ENCODE measurements at regions not wholly inside any gene's neighbourhood (a gene's known extent, or its start where the extent isn't known, plus 50 kb on each side); places are given as distances from the start of the nearest gene placed in this dataset.

DNA sequence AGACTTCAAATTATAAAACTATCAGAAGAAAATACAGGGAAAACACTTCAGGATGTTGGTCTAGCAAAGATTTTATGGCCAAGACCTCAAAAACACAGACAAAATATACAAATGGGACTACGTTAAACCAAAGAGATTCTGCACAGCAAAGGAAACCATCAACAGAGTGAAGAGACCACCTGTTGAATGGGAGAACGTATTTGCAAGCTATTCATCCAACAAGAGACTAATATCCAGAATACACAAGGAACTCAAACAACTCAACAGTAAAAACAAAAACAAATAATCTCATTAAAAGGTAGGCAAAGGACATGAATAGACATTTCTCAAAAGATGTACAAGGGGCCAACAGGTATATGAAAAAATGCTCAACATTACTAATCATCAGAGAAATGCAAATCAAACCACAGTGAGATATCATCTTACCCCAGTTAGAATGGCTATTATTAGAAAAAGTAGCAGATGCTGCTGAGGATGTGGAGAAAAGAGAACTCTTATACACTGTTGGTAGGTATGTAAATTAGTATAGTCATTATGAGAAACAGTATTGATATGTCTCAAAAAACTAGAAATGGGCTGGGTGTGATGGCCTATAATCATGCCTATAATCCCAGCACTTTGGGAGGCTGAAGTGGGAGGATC, 112.6 kb downstream of the LRIG2 start:
- 95% methylated on average over 2 of the region's 2 CpGs for WGBS
- H3K4me1 ChIP-seq (ENCODE audit: control insufficient read depth in 2 of 2, insufficient read depth in 2 of 2, low read length in 2 of 2) = no peaks in the 10 kb centered on the region
- no peak overlapping the region for H3K27ac ChIP-seq (ENCODE audit: low read depth in 1 of 2, low read length in 1 of 2)

DNA sequence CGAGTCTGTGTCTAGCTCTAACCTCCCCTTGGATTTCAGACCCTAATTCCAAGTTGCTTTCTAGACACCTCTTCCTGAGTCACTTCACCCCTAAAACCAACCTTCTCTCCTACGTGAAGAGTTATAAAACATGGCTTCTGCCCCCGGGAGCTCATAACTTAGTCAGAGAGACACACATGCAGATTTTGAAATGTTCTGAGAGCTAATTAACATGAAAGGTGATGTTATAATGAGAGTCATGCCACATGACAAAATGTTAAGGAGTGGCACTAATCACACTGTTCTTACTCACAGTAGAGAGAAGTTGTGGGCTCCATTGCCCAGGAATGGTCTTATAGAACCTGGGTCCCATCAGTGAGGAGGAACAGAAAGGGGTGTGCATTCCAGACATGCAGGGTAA, 117.1 kb downstream of the LRIG2 start:
- Histone ChIP-seq H3K4me1 (ENCODE audit: control insufficient read depth in 2 of 2, insufficient read depth in 2 of 2, low read length in 2 of 2) (no peaks in the 10 kb centered on the region), H3K27ac (ENCODE audit: low read depth in 1 of 2, low read length in 1 of 2) (no peak overlapping the region), H3K27me3 (ENCODE audit: control insufficient read depth in 2 of 2, insufficient read depth in 1 of 2, low read length in 1 of 2) (no peaks in the 10 kb centered on the region), H3K4me3 (ENCODE audit: low read length in 2 of 2) (no peak overlapping the region), H3K9me3 (ENCODE audit: control insufficient read depth in 2 of 2, insufficient read depth in 1 of 2, low read length in 1 of 2) (no peaks in the 10 kb centered on the region), H3K36me3 (ENCODE audit: control insufficient read depth in 2 of 2, insufficient read depth in 2 of 2, low read length in 1 of 2) (no peaks in the 10 kb centered on the region)
- DNase-seq (ENCODE audit: low read depth in 6 of 9, low spot score in 9 of 9) = no peak
- 98% methylated on average over 3 of the region's 3 CpGs for WGBS

More for the DNA sequence above, 112.6 kb downstream of the LRIG2 start:
- no peak for DNase-seq (ENCODE audit: low read depth in 6 of 9, low spot score in 9 of 9)
- Histone ChIP-seq H3K27me3 (ENCODE audit: control insufficient read depth in 2 of 2, insufficient read depth in 1 of 2, low read length in 1 of 2) (no peaks in the 10 kb centered on the region), H3K36me3 (ENCODE audit: control insufficient read depth in 2 of 2, insufficient read depth in 2 of 2, low read length in 1 of 2) (no peaks in the 10 kb centered on the region), H3K4me3 (ENCODE audit: low read length in 2 of 2) (no peak overlapping the region), H3K9me3 (ENCODE audit: control insufficient read depth in 2 of 2, insufficient read depth in 1 of 2, low read length in 1 of 2) (no peaks in the 10 kb centered on the region)

DNA sequence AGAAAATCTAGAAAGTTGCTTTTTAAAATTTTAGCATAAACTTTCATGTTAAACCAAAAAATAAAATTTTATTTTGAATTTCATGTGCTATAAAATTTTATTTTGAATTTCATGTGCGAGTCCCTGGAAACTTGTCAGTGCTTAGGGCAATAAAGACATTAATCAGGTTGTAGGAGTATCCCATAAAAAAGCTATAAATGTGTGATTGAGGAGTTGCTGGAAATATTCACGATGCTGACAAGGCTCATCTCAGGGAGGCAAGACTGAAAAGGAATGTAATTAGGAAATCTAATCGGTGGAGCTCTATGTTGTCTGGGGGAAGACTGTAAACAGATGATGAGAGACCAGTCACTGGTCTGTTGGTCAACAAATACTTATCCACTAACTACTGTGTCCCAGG, 117.9 kb downstream of the LRIG2 start:
- H3K9me3 ChIP-seq (ENCODE audit: control insufficient read depth in 2 of 2, insufficient read depth in 1 of 2, low read length in 1 of 2) = no peaks in the 10 kb centered on the region
- no peaks in the 10 kb centered on the region for H3K4me1 ChIP-seq (ENCODE audit: control insufficient read depth in 2 of 2, insufficient read depth in 2 of 2, low read length in 2 of 2)
- DNase-seq (ENCODE audit: low read depth in 6 of 9, low spot score in 9 of 9) = no peak
- WGBS = 92% methylated on average over 3 of the region's 3 CpGs
- no peaks in the 10 kb centered on the region for H3K27me3 ChIP-seq (ENCODE audit: control insufficient read depth in 2 of 2, insufficient read depth in 1 of 2, low read length in 1 of 2)
- H3K36me3 ChIP-seq (ENCODE audit: control insufficient read depth in 2 of 2, insufficient read depth in 2 of 2, low read length in 1 of 2) = no peaks in the 10 kb centered on the region
- H3K4me3 ChIP-seq (ENCODE audit: low read length in 2 of 2) = no peak overlapping the region
- H3K27ac ChIP-seq (ENCODE audit: low read depth in 1 of 2, low read length in 1 of 2) = no peak overlapping the region

DNA sequence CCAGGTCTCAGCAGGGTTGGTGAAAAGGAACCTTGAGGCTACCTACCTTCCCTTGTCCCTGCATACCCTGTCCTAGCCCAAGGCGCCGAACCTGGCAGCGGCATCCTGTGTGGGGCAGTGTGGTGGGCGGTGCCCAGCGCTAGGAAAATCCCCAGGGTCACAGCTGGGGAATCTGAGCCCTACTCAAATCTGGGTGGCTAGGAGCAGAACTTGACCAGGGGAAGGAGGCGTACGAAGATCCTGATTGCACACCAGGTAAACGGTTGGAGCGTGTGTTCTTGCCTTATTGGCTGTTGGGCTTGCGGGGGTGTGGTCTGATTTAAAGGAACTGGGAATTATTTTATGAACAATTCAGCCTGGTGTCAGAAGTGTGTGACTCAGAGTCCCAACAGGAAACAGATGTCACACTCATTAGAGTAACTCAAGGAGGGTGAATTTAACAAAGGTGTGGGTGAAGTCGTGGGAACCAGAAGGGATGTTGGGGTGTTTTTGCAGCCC, 118.6 kb downstream of the LRIG2 start:
- no peak overlapping the region for H3K4me3 ChIP-seq (ENCODE audit: low read length in 2 of 2)
- no peak for DNase-seq (ENCODE audit: low read depth in 6 of 9, low spot score in 9 of 9)
- no peaks in the 10 kb centered on the region for H3K4me1 ChIP-seq (ENCODE audit: control insufficient read depth in 2 of 2, insufficient read depth in 2 of 2, low read length in 2 of 2)
- no peaks in the 10 kb centered on the region for H3K9me3 ChIP-seq (ENCODE audit: control insufficient read depth in 2 of 2, insufficient read depth in 1 of 2, low read length in 1 of 2)
- WGBS = 87% methylated on average over 11 of the region's 11 CpGs
- H3K27ac ChIP-seq (ENCODE audit: low read depth in 1 of 2, low read length in 1 of 2) = no peak overlapping the region
- H3K27me3 ChIP-seq (ENCODE audit: control insufficient read depth in 2 of 2, insufficient read depth in 1 of 2, low read length in 1 of 2) = no peaks in the 10 kb centered on the region
- H3K36me3 ChIP-seq (ENCODE audit: control insufficient read depth in 2 of 2, insufficient read depth in 2 of 2, low read length in 1 of 2) = no peaks in the 10 kb centered on the region

DNA sequence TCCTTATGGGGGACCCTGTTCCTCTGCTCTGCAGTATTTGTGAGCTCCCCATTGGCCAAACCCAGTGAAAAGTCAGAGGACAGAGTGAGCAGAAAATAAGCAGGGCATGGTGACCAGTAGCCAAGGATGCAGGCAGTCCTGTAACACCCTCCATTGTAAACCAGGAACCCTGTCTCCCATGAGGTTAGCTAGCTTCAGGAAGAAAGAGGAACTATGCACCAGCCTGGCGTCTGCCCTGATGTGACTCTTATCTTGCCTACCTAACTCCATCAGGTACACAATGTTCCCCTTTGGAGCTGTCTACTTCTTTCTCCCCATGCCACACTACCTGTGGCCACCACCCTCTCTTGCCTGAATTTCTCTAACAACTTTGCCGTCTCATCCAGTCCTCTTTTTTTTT, 119.2 kb downstream of the LRIG2 start:
- no peak for DNase-seq (ENCODE audit: low read depth in 6 of 9, low spot score in 9 of 9)
- 50% methylated on average over 2 of the region's 2 CpGs for WGBS
- Histone ChIP-seq H3K9me3 (ENCODE audit: control insufficient read depth in 2 of 2, insufficient read depth in 1 of 2, low read length in 1 of 2) (no peaks in the 10 kb centered on the region), H3K4me1 (ENCODE audit: control insufficient read depth in 2 of 2, insufficient read depth in 2 of 2, low read length in 2 of 2) (no peaks in the 10 kb centered on the region), H3K27me3 (ENCODE audit: control insufficient read depth in 2 of 2, insufficient read depth in 1 of 2, low read length in 1 of 2) (no peaks in the 10 kb centered on the region), H3K36me3 (ENCODE audit: control insufficient read depth in 2 of 2, insufficient read depth in 2 of 2, low read length in 1 of 2) (no peaks in the 10 kb centered on the region), H3K27ac (ENCODE audit: low read depth in 1 of 2, low read length in 1 of 2) (no peak overlapping the region), H3K4me3 (ENCODE audit: low read length in 2 of 2) (no peak overlapping the region)

DNA sequence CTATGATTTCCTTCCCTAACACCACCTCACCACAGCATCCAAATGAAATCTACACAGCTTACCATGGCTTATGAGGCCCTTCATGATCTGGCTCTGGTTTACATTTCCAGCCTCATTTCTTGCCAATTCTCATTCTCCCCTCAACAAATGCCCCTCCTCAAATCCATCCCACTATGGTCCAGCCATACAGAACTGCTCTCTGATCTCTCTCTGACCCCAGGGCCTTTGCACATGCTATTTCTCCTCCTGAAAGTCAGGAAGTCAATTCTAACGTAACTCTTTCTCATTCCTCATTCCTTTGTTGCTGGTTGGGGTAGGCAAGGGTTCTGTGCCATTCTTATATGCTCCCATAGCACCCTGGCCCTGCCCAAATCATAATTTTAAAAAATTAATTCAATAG, 120.0 kb downstream of the LRIG2 start:
- no peaks in the 10 kb centered on the region for H3K27me3 ChIP-seq (ENCODE audit: control insufficient read depth in 2 of 2, insufficient read depth in 1 of 2, low read length in 1 of 2)
- 94% methylated on average over 1 of the region's 1 CpG for WGBS
- H3K36me3 ChIP-seq (ENCODE audit: control insufficient read depth in 2 of 2, insufficient read depth in 2 of 2, low read length in 1 of 2) = no peaks in the 10 kb centered on the region
- DNase-seq (ENCODE audit: low read depth in 6 of 9, low spot score in 9 of 9) = no peak
- H3K9me3 ChIP-seq (ENCODE audit: control insufficient read depth in 2 of 2, insufficient read depth in 1 of 2, low read length in 1 of 2) = no peaks in the 10 kb centered on the region
- no peak overlapping the region for H3K27ac ChIP-seq (ENCODE audit: low read depth in 1 of 2, low read length in 1 of 2)
- no peak overlapping the region for H3K4me3 ChIP-seq (ENCODE audit: low read length in 2 of 2)
- no peaks in the 10 kb centered on the region for H3K4me1 ChIP-seq (ENCODE audit: control insufficient read depth in 2 of 2, insufficient read depth in 2 of 2, low read length in 2 of 2)

DNA sequence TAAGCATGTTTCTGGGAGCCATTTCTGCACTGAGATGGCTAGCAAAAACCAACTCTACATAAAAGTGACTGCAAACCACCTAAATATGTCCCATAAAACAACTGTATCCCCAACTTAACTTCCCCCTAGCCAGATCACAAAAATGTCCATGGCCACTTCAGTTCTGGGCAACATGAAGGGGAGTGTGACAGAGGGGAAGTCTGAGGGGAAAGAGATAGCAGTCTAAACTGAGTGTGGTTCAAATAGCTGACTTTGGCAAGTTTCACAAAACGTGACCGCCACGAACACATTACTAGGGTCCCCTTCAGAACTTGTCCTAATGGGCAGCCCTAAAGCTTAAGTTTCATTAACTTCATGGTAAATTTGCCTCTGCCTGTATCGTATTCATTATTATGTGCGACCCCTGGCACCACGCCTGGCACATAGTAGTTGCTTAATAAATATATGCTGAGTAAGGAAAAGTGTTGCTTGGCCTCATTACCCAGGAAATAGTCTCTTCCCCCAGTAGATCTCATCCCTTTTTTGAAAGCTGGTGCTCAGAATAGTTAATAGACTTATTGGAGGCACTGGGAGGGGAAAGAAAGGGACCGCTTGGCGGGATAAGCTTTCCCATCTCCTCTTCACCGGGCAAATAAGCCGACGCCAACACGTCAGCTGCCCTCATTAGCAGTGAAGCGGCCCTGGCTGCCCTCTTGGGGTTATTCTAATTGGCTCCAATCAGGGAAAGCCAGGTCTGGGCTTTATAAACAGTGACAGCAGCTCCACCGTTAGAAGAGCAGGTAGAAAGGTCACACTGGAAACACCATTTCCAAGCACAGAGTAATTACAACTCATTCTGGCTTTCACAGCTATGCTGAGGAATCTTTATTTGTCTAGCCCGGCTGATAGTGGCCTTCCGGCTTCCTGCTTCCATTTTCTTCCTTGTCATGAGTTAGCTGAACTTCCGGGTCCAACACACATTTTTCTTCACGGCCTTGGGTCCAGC, 122.1 kb downstream of the LRIG2 start:
- no peaks in the 10 kb centered on the region for H3K9me3 ChIP-seq (ENCODE audit: control insufficient read depth in 2 of 2, insufficient read depth in 1 of 2, low read length in 1 of 2)
- no peaks in the 10 kb centered on the region for H3K4me1 ChIP-seq (ENCODE audit: control insufficient read depth in 2 of 2, insufficient read depth in 2 of 2, low read length in 2 of 2)
- no peak overlapping the region for H3K27ac ChIP-seq (ENCODE audit: low read depth in 1 of 2, low read length in 1 of 2)
- no peaks in the 10 kb centered on the region for H3K27me3 ChIP-seq (ENCODE audit: control insufficient read depth in 2 of 2, insufficient read depth in 1 of 2, low read length in 1 of 2)
- H3K36me3 ChIP-seq (ENCODE audit: control insufficient read depth in 2 of 2, insufficient read depth in 2 of 2, low read length in 1 of 2) = no peaks in the 10 kb centered on the region
- no peak for DNase-seq (ENCODE audit: low read depth in 6 of 9, low spot score in 9 of 9)
- 91% methylated on average over 18 of the region's 18 CpGs for WGBS
- H3K4me3 ChIP-seq (ENCODE audit: low read length in 2 of 2) = no peak overlapping the region

DNA sequence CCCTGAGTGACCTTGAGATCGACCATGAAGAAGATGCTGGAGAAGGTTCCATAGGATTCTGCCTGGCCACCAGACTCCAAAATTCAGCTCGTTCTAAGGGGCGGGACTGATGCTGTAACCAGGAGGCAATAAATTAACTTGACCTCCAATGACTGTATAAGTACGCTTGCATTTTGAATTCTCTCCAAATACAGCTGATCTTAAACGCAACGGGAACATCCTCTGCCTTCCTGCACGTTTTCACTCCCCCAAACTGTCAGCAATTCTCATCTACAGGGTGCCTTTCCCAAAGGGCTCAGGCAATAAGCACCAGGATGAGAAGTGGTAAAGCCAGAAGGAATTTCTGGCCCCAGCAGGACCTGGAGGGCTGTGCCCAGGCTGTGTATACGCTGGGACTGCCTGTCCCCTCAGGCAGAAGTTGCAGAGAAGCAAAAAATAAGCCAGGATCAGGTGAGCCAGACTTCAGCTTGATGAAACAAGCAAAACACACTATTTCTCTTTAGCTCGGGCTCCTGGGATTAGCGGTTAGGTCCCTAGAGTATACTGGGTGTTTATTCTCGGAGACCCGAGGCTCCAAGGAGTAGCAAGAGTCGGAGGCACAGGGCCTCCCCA, 124.8 kb downstream of the LRIG2 start:
- Histone ChIP-seq H3K9me3 (ENCODE audit: control insufficient read depth in 2 of 2, insufficient read depth in 1 of 2, low read length in 1 of 2) (no peaks in the 10 kb centered on the region), H3K36me3 (ENCODE audit: control insufficient read depth in 2 of 2, insufficient read depth in 2 of 2, low read length in 1 of 2) (no peaks in the 10 kb centered on the region), H3K27me3 (ENCODE audit: control insufficient read depth in 2 of 2, insufficient read depth in 1 of 2, low read length in 1 of 2) (no peaks in the 10 kb centered on the region), H3K4me3 (ENCODE audit: low read length in 2 of 2) (no peak overlapping the region), H3K27ac (ENCODE audit: low read depth in 1 of 2, low read length in 1 of 2) (no peak overlapping the region), H3K4me1 (ENCODE audit: control insufficient read depth in 2 of 2, insufficient read depth in 2 of 2, low read length in 2 of 2) (no peaks in the 10 kb centered on the region)
- WGBS = 90% methylated on average over 13 of the region's 13 CpGs
- DNase-seq (ENCODE audit: low read depth in 6 of 9, low spot score in 9 of 9) = no peak

DNA sequence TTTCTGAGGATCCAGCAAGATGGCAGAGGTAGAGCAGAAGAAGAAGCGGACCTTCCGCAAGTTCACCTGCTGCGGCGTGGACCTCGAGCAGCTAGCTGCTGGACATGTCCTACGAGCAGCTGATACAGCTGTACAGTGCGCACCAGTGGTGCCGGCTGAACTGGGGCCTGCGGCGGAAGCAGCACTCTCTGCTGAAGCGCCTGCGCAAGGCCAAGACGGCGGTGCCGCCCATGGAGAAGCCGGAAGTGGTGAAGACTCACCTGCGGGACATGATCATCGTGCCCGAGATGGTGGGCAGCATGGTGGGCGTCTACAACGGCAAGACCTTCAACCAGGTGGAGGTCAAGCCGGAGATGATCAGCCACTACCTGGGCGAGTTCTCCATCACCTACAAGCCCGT, 125.8 kb downstream of the LRIG2 start:
- 99% methylated on average over 24 of the region's 24 CpGs for WGBS
- Histone ChIP-seq H3K36me3 (ENCODE audit: control insufficient read depth in 2 of 2, insufficient read depth in 2 of 2, low read length in 1 of 2) (no peaks in the 10 kb centered on the region), H3K4me3 (ENCODE audit: low read length in 2 of 2) (no peak overlapping the region), H3K4me1 (ENCODE audit: control insufficient read depth in 2 of 2, insufficient read depth in 2 of 2, low read length in 2 of 2) (no peaks in the 10 kb centered on the region), H3K27me3 (ENCODE audit: control insufficient read depth in 2 of 2, insufficient read depth in 1 of 2, low read length in 1 of 2) (no peaks in the 10 kb centered on the region), H3K9me3 (ENCODE audit: control insufficient read depth in 2 of 2, insufficient read depth in 1 of 2, low read length in 1 of 2) (no peaks in the 10 kb centered on the region), H3K27ac (ENCODE audit: low read depth in 1 of 2, low read length in 1 of 2) (no peak overlapping the region)
- no peak for DNase-seq (ENCODE audit: low read depth in 6 of 9, low spot score in 9 of 9)
